GM10248 (cell line): ENCODE measurements at regions not wholly inside any gene's neighbourhood (a gene's known extent, or its start where the extent isn't known, plus 50 kb on each side); places are given as distances from the start of the nearest gene placed in this dataset.
A peak's percentile ranks its signal among the peaks of the same experiment; 100 is the strongest.

Experiments
- CTCF ChIA-PET: fragments of 300-600 bp; sonication (Branson Sonifier 250); formaldehyde crosslinking; extraction: SDS; loops from one replicate; lab custom pipeline; 2021; ENCODE audit warnings: antibody characterized with exemption; lab: Yijun Ruan, JAX
- POLR2A ChIA-PET: fragments of 350-650 bp; sonication (Branson Sonifier 250); formaldehyde crosslinking; extraction: SDS; loops from one replicate; lab custom pipeline; 2020; ENCODE audit warnings: antibody characterized with exemption; lab: Yijun Ruan, JAX
- DNase-seq: peaks from one replicate; pipeline ENCODE4 v3.0.0; 2012; ENCODE audit errors: extremely low spot score
- CTCF ChIP-seq: IDR thresholded peaks from 2 replicates; pipeline ENCODE4 v1.5.1; 2012; ENCODE audit warnings: mild to moderate bottlenecking, low read depth; ENCODE audit errors: extremely low read depth, missing control alignments, control extremely low read depth

GRCh38 chr12:130027798-130028197, 124.0 kb upstream of the TMEM132D start:
- no peak for TF ChIP-seq CTCF
- no peak for DNase-seq
- CTCF ChIA-PET, result interaction anchor here (0.7 to 3.4 kb wide), 6 partner anchors 11 to 719 kb away, joined by 3 to 19 read pairs (median 6); no protein-coding TSS in a partner anchor
- POLR2A ChIA-PET, result no interaction called here

GRCh38 chr12:130029151-130029550, 125.3 kb upstream of the TMEM132D start:
- ChIA-PET CTCF (no interaction called here), POLR2A (no interaction called here)
- no peak for TF ChIP-seq CTCF
- DNase-seq, result no peak

- ChIA-PET POLR2A (no interaction called here), CTCF (interaction anchor here (1.3 to 2.0 kb wide), 4 partner anchors 13 to 1063 kb away, joined by 3 to 9 read pairs (median 6); no protein-coding TSS in a partner anchor)
- no peak for DNase-seq
- no peak for TF ChIP-seq CTCF
Observed at GRCh38 chr12:130031041-130031440, 127.2 kb upstream of the TMEM132D start.

GRCh38 chr12:130031571-130032189, 127.9 kb upstream of the TMEM132D start:
- peak; percentile 65 for DNase-seq
- POLR2A ChIA-PET, result no interaction called here
- CTCF ChIA-PET, result interaction anchor here (0.7 to 2.0 kb wide), 13 partner anchors 9 to 1773 kb away, joined by 3 to 9 read pairs (median 4); no protein-coding TSS in a partner anchor
- peak; percentile 97 for TF ChIP-seq CTCF

- TF ChIP-seq CTCF, result peak; percentile 14
- POLR2A ChIA-PET, result no interaction called here
- DNase-seq, result no peak
- CTCF ChIA-PET, result interaction anchor here (1.2 to 1.3 kb wide), 2 partner anchors 10 to 16 kb away, joined by 4 to 6 read pairs; no protein-coding TSS in a partner anchor
Observed at GRCh38 chr12:130041983-130042812, 120.1 kb upstream of the FZD10 start.

GRCh38 chr12:130043685-130044406, 118.4 kb upstream of the FZD10 start:
- POLR2A ChIA-PET, result no interaction called here
- DNase-seq, result no peak
- no peak for TF ChIP-seq CTCF
- CTCF ChIA-PET, result interaction anchor here (2.0 kb wide), 1 partner anchor 11 kb away, joined by 5 read pairs; no protein-coding TSS in a partner anchor
